NCI-H460 (cell line): ENCODE measurements at regions not wholly inside any gene's neighbourhood (a gene's known extent, or its start where the extent isn't known, plus 50 kb on each side); places are given as distances from the start of the nearest gene placed in this dataset.

Experiments used
- DNase-seq: peaks from one replicate; pipeline ENCODE4 v3.0.0-alpha.2; 2016; ENCODE audit warnings: low read depth; ENCODE audit errors: extremely low read depth

DNA sequence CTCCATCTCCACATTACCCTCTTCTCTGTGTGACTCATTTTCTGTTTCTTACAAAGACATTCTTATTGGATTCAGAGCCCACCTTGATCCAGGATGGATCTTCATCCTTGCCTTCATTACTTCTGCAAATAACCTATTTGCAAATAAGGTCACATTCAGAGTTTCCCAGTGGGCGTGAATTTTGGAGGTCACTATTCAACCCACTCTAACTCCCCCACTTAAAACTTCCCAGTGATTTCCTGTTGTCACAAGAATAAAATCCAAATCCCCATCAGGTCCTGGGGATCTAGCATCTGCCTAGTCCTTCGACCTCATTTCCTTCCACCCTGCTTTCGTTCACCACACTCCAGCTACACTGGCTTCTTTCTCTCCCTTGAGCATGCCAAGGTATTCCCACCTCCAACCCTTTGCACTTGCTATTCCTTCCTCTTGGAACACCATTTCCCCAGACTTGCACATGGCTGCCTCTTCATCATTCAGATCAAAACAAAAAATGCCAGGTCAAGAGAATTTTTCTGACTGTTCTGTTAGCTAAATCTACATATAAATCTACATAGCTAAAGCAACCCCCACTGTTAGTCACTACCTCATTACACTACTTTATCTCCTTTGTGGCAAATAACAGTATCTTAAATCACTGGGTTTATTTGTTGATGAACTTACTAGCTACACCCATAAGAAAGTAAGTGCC lies 187.2 kb downstream of the TOMM20 start:
- no peak for DNase-seq

DNA sequence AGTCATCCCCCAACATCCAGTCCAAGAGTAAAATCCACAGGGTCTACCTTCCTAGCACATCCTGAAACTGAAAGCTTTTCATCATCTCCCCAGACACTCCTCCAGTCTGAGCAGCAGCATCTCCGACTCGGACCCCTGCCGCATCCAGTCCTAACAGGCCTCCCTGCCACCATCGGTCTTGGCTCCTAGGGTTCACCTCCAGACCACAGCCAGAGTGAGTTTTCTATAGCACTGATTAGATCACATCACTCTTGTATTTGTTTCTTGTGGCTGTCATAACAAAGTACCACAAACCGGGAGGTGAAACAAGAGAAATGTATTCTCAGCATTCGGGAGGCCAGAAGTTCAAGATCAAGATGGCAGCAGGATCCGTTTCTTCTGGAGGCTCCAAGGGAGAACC lies 187.8 kb downstream of the TOMM20 start:
- DNase-seq: no peak

DNA sequence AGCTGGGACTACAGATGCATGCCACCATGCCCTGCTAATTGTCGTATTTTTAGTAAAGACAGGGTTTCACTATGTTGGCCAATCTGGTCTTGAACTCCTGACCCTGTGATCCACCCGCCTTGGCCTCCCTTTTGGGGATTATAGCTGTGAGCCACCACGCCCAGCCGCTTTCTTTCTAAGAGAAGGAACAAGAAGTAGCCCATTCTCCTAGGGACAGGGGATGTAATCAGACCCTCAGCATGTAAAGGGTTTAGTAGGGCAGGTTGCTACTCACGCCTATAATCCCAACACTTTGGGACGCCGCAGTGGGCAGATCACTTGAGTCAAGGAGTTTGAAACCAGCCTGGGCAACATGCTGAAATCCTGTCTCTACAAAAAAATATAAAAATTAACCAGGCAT lies 189.7 kb downstream of the TOMM20 start:
- no peak for DNase-seq

DNA sequence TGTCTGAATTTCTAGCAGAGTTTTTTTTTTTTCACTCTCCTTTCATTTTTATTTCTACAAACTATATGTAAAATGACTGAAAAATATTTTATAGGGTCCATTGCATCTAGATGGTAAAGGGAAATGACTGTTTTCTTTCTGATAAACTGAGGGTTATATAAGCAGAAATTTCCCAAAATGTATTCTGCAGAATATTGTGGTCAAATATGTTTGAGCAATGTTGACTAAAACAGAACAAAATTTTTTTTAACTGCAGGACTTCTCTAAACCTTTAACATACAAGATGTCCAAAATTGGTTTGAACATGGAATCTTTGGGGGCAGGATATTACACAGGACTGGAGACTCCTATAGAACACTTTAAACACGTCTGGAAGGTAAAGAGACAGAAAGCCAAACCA lies 190.5 kb downstream of the TOMM20 start:
- DNase-seq: no peak

DNA sequence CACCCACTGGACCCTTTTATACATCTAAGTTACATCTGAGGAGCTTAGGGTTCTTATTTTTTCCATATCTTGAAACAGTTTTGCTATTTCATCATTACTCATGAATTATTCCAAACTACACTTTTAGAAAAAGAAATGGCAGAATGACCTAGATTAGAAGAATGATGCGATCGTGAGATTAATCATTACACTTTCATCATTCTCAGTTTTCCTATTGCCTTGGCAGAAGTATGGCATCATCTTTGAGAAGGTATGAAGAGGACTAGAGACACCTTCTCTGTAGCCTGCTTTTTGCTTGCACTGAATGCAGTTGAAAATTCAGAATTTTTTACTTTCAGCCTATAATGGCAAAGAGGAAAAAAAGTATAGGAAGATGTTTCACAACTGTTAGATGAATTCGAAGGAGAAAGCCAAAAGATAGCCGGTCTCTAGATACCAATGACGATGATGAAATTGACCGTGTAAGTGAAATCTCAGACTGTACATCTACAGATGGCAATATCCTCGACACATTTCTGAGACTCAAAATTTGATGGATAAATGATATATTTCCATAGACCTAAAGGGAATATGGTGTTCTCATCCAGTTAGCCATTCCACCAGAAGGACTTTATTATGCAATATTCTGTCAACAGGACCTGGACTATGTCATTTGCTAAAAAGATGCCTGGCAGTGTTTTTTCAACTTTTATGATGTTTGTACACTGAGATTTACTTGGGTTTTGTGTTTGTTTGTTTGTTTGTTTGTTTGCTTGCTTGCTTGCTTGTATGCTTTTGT lies 191.8 kb downstream of the TOMM20 start:
- no peak for DNase-seq

DNA sequence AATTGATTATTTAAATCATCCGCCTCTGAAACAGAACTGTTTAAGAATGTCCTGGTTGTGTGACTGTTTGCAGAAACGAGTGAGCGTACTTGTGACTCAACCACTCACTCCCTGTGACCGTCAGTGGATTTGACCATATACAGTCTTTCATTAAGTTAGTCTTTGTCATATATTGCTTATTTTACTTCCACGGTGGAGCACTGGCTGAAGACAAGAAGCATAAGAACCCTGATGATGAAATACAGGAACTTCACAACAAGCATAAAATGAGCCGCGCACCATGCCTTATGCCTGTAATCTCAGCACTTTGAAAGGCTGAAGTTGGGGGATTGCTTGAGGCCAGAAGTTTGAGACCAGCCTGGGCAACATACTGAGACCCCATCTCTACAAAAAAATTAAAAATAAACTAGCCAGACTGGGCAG lies 194.0 kb downstream of the TOMM20 start:
- DNase-seq: no peak

DNA sequence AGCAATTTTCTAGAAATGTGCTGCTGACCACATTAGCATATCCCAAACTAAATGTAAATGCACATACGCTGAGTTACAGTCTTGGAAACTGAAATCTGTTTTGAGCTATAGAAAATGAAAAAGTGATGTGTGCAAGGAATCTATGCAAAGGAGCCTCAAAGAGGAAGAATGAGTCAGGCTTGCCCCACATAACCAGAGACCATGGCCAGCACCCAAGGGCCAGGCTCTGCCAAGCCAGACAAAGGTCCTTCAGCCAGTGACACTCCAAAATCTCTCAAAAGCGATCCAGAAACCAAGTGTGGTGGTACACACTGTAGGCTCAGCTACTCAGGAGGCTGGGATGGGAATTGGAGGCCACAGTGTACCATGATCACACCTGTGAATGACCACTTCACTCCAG lies 195.2 kb downstream of the TOMM20 start:
- no peak for DNase-seq

DNA sequence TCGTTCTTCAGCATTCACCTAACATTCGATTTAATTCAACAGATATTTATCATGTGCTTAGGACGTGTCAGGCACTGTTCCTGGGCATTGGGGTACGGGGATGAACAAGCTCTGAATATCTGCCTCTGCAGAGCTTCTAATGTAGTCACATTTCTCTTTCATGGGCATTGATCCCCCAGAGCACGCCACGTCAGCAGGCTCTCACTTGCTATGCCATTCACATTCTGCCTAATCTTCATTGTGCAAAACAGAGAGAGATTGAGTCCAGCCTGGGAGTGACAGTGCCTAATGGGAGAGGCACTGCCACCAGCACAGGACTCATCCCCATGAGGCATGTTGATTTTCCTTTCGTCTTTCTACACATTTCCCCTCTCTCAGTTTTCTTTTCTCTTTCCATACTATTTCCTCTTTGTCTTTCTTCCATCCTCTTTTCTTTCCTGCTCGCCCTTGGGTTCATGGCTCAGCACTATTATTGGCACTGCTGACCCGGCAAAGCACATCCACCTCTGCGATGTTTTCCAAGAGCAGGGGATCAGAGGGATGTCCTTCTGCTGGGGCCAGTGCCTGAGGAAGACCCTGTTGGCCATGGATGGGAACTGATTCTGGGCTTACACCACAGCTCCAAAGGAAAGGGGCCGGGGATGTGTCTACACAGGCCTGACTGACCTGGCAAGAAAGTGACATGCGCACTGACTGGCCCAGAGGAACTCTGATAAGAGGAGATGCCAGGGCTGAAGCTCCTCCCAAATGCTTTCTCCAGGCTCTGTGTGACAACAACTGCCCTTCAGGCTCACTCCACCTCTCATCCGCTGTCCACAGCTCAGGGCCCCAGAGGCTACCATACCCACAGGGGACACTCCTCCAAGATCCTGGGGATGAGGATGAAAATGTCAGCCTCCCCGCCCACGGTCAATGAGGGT lies 195.9 kb downstream of the TOMM20 start:
- DNase-seq: no peak

DNA sequence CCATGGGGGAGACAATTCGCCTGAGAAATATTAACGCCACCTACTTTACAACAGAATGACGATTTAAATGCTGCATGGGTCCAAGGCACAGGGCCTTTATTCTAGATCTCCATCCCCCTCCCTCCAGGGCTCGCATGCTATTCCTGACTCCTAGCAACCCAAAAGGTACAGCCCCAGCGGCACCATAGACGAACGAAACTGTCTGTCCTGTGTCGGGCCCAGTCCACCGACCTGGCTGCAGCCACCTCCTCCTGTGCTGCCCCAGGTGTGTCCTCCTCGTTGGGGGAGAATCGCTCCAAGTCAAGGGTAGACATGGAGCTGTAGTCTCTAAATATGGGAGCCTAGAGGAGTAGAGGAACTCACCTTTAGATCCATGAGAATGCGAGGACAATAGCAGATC lies 196.5 kb downstream of the TOMM20 start:
- no peak for DNase-seq

DNA sequence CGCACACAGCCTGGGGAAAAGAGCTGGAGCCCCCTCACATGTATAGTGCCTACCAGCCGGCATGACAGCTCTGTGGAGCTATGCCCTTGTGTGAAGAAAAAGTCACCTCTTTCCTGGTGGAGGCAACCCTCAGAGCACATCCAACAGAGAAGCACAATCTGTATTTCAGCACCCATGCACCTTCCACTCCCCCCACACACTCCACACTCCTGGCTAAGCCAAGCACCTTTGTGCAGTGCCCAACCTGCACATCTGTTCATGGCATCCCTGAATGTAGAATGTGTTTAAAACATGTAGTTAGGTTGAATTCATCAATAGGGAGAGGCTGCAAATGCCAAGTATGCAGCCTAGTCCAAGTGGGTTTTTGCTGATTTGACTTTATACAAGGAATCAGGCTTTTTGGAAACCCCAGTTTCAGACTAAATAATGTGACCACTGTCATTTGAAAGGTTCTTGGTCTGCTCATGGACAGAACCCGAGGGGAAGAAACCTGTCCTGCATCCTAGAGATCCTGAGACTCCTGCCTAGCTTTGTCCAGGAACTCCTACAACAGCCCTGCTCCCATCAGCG lies 197.1 kb downstream of the TOMM20 start:
- no peak for DNase-seq

DNA sequence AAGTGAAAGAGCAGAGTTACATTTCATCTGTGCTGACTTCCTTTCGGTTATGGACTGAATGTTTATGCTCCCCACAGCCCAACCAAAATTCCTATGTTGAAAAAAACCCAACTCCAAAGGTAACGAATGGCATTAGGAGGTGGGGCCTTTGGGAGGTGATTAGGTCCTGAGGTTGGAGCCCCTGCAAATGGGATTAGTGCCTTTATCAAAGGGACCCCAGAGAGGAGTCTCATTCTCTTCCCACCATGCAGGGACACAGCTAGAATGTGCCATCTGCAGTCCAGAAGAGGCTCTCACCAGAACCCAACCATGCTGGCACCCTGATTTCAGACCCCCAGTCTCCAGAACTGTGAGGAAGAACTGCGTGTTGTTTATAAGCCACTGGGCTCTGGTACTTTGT lies 199.3 kb downstream of the TOMM20 start:
- DNase-seq: no peak

DNA sequence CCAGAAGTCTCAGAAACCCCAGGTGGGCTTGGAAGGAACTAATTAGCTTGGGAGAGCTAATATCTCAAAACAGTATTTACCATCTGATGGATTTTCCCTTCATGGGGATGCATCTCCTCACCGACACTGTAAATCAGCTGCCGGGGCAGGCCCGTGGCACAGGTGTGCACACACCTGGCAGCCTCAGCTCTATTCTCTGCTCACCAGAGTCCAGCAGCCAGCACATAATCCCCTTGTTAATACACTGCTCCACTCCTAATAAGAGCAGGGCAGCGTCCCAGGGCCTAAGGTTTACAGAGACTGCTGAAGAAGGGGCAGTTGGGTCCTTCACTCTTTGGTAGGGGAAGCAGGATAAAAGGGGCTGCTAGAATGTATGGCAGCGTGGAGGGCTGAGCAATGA lies 200.0 kb downstream of the TOMM20 start:
- no peak for DNase-seq

DNA sequence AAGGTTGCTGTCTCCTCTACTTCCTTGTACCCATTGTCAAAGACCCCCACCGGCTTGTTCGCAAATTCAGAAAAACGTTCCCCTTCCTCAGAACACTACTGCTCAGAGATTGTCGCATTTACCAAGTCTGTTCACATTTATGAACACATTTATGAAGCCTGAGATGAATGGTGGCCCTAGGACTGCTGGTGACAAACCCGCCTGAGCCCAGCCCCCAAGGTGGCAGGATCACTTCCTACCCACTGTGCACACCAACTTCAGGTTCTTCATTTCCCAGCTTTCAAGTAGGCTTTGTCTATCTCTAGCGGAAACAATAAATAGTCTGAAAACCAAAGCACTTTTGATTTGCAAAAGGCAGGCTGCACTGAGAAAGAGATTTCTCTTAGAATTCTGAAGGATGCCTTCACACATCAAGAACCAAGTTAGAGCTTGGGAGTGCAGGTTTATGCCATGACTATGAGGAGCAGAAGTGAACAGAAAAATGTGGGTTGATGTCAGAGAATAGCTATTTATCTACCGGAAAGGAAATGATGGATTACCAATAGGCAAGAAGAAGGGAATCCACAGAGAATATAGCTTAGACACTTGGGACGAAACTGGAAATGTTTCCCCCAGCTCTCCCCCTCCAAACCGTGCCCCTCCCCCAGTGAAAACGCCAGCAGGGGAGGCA lies 200.5 kb downstream of the TOMM20 start:
- DNase-seq: no peak

DNA sequence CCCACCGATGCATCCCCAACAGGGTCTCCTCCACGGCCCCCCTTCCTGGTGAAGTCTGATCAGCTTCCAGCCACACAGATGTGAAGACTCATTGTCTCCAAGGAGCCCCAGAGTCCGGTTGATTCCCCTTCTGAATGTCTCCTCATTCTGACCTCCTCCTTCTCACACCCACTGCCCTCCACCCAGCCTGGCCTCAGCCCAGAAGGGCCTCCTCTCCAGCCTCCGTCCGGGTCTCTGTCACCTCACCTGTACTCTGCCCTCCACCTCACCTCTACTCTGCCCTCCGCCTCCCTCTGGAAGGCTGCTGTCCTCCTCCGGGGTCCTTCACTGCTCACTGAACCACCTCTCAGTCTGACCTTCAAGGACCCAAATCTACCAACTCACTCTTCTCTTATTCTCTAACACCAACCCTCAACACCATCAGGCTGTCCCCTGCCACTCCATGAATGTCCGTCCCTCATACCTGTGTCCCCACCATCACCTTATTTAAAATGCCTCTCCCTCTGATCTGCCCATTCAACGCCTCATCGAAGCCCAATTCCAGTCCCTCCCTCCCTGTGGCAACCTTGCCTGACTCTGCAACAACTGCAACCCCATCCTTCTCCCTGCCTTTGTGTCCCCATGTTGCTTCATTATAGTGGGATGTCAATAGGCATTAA lies 201.2 kb downstream of the TOMM20 start:
- no peak for DNase-seq

DNA sequence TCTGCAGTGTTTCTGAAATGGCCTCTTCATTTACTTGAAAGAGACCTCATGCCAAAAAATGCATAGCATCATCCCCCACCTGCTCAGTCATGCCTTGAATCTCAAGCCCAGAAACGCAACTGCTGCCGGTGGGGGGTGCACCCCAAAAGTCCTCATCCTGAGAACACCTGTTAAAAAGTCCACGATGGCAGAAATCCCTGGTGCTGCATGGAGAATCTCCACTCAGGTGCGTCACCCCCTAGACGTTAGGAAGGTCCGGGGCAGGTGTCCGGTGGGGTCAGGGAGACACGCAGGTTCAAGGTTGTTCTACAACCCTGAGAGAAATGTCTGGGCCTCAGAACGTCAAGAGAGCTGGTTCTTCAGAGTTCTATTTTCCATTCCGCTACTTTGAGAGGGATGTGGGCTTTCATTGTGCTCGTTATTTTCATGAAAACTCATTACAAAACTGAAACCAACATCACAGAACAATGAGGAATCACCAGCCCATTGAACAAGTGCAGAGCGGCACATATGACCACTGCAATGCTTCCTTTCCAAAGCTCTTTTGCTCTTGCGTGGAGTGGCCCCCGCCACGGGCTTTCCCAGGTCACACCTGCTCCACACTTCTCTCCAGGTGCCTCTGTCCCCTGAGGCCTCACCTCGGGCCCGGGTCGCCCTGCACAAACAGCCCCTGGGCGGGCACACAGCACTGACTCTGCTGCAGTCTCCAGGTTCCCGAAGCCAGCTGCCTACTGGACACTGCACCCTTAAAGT lies 201.9 kb downstream of the TOMM20 start:
- DNase-seq: no peak

DNA sequence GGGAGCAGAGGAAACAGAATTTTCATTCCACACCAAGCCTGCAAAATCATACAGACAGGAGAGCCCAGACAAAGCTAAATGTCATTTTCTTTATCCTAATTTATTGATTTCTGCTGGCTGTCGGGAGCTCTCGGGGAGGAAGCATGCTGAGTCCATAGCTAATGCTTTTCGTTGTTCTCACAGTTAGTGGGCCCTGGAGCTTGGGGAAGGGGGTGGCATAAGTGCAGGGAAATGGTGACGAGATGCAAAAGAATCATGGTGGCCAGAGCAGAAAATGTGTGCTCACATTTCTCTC lies 202.4 kb downstream of the TOMM20 start:
- DNase-seq: no peak

DNA sequence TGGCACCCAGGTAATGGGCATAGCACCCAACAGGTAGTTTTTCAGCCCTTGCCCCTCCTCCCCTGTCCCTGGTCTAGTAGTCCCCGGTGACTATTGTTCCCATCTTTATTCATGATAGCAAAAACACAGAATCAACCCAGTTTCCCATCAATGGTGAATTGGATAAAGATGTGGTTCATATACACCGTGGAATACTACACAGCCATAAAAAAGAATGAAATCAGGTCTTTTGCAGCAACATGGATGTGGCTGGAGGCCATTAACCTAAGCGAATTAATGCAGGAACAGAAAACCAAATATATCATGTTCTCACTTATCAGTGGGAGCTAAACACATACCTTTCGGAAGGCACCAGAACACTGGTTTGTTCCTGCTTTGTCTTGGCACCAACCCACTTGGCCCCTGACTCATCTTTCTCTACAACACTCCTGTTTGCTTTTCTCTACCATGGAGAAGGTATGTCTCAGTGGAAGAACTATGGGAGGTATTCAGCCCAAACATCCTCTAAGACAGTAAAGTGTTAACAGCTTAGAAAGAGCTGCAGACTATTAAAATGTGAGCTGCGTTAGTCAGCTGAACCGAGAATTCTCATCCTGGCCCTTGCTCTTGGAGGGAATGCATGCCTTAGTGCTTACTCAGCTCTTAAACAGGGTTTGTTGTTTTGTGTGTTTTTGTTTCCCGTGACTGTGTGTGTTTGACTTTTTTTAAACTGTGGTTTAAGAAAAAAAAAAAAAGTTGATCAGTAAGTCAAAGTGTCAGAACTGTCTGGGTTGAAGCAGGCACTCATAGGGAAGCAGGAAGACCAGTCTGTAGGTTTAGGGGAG lies 203.0 kb downstream of the TOMM20 start:
- DNase-seq: peak; percentile 12
